GM18519 (cell line): ENCODE measurements at regions not wholly inside any gene's neighbourhood (a gene's known extent, or its start where the extent isn't known, plus 50 kb on each side); places are given as distances from the start of the nearest gene placed in this dataset.
"Not testable (repeated sequence)": the region's sequence is repeated elsewhere in the genome, so short reads cannot be mapped to it uniquely, and the experiment has no call there.

Experiments used
- ATAC-seq: cut with Tn5 transposase; IDR thresholded peaks from one replicate; pipeline ENCODE4 v1.9.1; 2021; ENCODE audit warnings: mild to moderate bottlenecking, moderate library complexity; ENCODE audit not compliant: unreplicated experiment, low FRiP score

DNA sequence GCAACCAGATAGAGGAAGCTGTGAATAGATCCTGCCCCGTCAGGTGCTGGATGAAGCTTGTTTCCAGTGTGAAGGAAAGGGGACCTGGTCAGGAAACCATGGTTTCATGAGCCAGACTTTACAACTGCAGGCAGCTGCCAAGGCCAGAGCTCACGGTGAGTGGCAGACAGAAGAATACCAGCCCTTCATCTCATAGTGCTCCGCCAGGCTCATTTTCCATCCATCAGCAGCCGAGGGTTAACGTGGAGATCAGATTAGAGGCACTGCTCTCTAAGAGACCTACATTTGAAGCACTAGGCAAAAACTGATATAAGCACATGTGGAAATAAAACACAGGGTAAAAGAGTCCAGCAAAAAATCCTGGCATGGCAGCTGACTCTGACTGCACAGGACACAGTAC lies 172.4 kb downstream of the CD24 start:
- ATAC-seq = no peak

DNA sequence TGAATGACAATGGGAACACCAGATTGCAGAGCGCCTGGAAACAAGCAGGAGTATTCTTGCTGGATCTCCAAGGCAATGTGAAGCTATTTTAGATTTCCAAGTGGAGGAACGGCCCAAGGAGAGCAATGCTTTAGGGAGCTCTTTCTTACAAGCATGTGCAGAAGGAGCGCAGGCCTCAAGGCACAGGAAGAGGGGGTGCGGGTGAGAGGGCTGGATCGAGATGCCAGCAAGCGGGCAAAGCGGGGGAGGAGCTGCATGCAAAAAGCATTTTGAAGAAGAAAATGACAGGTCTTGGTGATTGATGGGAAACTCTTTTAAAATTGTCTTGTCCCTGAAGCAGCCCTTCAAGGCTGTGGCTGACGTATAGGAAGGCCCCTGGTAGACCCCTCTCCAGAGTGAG lies 171.9 kb downstream of the QRSL1 start:
- no peak for ATAC-seq

DNA sequence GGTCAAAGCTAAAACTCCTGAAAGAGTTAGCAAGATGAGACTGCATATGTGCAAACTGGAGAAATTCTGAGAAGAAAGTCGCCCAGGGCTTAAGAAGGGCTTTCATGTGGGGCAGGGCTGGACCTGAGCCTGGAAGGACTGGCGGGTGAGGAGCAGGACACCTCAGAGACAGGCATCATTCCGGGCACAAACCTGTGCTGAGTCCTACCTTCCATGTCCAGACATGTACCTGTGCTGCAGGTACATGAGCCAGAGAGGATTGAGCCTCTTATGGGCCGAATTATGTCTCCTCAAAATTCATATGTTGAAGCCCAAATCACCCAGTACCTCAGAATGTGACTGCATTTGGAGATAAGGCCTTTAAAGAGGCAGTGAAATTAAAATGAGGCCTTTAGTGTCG lies 171.0 kb downstream of the QRSL1 start:
- no peak for ATAC-seq

DNA sequence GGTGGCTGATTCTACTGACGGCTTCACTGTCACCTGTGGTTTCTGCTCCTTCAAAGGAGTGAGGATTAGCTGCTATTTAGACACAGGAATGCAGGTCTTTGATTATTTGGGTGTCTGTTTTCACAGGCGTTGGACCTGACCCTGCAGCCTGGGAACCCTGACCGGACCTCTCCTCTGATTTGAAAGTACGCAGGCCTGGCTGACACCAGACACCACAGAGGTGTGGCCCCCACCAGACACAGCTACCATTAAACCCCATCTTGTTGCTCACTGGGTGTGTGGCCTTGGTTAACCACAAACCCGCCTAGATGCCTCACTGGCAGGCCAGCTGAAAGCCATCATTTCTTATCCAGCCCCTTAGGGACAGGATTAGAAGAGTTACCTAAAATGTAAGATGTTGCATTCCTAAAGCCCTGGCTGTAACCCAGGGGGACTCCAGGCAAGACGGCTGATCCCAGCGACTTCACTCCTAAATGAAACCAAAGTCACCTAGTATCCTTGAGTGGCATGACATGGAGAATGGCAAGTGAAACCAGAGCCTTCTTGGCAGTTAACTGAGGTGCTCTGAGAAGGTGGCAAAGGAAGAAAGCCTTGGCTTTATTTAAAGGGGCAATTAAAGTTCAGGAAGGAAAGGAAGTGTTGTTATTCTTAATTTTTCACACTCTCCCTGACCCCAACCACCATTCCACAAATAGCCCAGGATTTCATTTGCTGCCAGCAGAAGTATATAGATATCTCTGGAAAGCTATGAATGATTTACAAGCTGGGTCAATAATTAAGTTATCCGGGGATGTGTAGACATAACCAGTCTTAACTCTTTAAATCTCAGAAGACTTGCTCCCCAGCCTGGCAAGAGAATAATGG lies 169.9 kb downstream of the QRSL1 start:
- ATAC-seq = no peak

DNA sequence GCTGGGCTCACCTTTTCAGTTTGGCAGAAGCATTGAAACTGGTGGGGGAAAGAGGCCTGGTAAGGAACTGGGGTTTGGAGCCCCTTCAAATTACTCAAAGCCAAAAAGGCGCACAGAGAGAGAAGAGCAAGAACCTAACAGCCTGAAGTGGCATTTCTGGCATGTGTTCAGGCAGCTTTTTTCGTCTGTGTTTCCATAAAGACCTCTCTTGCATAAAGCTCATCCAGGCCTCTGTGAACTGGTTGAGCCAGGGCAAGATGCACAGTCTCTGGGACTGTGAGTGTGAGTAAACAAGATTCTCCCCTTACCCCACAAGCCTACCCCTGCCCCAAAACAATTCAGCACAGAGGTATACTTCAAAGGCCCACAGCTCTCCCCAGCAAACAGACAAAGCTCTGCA lies 167.8 kb downstream of the QRSL1 start:
- no peak for ATAC-seq

DNA sequence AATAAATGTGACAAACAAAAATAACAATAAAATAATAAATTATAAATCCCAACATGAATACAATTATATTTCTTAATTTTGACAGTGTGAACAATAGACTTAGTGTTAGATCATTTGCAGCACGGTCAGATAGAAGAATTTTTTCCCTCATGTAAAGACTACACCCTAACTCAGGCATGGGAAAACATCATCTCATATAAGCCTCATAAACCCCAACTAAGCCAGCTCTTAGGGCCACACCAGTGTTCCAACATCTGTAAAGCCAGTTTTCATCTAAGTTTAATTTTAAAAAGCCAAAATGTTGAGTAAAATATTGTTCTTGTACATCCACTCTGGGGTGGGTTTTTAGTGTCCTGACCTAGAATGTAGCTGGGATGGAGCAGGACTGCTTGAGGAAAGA lies 167.4 kb downstream of the QRSL1 start:
- no peak for ATAC-seq

DNA sequence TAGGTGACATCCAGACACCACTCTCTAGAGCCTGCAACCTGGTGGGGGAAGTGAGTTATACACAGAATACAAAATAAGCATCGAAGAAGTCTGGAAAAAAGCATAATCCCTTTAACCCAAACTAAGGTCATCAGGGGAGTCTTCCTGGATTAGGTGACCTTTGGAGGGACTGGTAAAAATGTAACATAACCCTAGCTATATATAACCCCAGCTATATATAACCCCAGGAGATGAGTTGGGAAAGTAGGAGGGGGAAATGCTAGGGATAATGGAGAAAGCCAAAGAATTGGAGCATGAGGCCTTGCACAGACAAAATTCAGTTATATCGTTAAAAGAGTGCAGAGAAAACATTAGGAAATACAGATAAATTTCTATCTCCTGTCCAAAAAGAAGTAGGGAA lies 164.8 kb downstream of the QRSL1 start:
- ATAC-seq = no peak

DNA sequence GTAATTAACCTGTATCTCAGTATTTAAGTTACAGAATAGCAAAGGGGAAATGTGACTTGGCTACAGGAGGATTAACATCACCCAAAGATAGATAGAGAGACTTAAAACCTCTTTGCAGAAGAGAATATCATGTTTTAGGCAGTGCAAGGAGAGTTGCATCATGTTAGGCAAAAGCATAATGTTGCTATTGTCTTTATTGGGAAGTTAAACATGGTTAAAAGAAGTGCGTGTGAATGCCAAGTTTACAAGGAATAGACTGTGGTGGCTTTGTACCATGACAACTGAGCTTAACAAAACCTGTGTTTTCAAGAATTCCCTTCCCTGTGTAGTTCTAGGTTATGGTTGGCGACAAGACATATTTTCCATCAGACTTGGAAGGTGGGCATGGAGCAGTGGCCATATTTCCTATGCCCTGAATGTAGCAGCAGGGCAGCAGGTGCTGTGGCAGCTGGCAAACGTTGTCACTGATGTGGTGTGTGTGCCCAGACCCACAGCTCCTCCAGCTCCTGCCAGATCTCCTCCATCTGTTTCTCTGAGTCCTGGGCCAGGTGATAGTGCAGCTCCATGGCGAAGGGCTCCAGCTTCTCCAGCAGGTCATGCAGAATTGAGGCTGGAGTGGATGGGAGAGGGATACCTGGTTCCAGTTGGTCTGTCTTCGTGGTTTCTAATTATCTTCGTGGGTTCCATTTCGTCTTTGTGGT lies 163.3 kb downstream of the QRSL1 start:
- no peak for ATAC-seq

DNA sequence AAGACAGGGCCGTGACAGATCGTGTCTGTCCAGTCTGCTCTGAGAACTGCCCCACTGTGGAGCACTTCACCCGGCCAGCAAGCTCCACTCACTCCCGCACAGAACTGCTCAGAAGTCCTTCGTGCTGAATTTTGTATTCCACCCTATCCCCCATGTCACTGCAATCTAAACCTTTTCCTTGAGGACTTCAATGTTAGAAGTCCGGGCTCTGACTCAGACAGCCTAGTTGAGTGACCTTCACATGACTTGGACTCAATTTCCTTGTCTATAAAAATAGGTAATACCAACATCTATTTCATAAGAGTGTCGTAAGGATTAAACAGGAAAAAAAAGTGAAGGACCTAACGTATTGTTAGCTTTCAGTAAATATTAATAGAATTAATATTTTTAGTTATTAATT lies 161.6 kb downstream of the QRSL1 start:
- ATAC-seq = no peak

DNA sequence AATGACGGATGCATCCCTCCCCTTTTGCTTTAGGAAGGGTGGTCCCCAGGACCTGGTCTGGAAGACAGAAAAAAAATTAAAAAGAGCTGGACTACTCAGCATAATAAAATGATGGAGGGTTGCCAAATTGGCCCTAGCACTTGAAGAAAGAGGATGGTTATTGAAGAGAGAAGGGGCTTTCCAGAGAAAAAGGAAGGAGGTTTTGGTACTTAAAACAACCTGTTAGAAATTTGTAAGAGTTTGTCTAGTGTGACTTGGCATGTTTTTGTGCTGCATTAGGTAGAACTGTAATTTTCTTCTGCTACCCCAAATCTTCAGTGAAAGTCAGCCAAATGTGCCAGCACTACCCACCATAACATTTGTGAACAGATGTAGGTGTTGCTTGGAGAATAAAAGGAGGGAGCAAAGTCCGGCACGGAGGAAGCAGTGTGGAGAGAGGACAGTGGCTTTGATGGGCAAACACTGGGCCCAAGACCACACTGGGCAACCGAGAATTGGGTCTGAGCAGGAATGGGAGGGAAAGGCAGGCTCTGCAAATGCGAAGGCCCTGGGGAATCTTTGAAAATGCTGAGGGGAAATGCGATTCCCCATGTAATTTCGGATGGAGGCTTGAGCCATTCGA lies 160.9 kb downstream of the QRSL1 start:
- ATAC-seq = no peak

DNA sequence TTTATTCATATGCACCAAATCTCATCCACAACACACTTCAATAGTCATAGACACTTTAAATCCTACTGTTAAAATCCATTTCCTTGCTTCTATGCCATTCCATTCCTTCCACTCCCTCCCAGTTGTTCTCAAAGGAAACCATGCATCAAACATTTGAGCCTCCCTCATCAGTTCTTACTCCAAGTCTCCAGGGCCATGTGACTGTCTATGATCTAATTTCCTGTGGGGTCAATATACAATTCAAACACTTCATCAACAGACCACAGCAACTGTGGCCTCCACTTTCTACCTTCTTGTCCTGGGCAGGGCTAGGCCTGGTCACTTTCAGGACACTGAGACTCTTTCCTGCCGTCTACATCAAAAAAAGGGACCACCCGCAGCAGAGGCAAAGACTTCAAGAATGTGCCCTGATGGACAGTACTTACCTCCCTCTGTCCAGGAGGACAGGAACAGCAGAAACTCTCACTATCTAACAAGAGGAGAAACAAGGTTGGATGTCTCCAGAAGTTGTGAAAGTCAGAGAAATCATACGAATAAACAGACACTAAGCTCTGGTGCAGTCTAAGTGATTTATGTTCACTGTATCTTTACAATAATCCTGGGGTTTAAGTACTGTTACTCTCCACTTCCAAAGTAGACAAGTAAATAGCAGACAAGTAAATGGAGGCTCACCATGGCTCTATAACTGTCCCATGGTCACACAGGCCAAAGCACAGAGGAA lies 160.2 kb downstream of the QRSL1 start:
- ATAC-seq = no peak

DNA sequence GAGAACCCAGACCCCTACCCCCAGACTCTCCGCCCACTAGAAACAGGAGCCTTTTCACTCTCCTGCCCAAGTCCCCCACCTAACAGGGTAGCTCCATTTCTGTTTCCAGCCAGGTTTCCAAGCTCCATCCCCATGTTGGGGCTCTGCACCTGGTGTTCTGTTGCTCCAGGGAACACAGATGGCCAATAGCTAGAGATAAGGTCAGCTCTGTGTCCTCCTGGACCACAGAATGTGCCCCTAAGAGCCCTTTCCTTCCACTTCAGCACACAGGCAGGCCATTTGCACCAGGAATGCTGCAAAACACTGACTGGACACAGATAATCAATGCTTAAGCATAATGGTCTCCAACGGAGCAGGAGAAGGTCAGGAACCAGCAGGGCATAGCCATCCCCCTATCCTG lies 159.4 kb downstream of the QRSL1 start:
- ATAC-seq = no peak

DNA sequence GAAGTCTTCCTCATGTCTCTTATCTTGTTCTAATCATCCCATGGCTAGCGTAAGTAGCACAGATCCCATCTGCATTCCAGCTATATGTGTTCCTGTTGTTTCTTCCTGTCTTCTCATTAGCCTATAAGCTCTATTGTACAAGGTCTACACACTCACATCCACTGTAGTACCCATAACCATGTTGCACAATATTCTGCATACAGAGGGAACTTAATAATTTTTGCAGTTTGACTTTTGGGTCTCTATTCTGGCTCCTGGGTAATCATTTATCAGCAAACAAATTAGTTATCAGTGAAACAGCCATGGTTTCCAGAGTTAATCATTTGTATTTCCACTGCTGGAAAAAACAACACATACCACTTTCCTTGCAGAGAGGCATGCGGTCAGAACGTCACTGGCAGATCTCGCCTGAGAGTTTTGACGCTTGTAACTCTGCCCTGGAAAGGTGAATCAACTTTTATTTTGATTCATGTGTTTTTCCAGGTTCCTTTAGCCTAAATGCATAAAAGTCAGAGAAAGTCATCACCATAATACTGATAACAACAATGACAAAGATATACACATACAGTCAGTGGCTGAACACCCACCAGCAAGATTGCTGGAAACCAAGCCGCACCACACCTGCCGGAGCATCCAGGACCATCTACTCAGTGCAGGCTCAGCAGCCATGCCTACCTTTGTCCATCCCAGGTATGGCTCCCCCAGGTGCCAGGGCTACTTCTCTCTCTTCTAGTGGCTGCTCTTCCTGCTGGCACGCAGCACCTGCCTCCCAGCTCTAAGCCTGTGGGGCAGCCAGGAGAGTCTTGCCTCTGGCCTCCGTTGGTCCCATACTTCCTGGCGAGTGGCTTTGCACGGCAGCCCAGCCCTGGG lies 158.2 kb downstream of the QRSL1 start:
- no peak for ATAC-seq

DNA sequence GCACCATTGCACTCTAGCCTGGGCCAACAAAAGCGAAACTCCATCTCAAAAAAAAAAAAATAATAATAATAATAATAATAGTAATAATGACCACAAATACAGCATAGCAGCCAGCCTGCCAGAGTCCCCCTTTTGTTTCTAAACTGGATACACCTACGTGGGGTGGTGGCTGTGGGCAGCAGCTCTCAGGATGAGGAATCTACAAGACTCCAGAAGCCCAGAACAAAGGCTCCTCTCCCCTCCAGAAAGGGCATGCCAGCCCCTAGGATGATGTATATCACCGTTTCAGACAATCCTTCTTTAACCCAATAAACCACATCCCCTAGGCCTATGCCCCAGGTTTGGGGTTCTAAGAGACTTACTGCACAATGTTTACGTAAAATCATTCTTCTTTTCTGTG lies 155.9 kb downstream of the QRSL1 start:
- no peak for ATAC-seq

DNA sequence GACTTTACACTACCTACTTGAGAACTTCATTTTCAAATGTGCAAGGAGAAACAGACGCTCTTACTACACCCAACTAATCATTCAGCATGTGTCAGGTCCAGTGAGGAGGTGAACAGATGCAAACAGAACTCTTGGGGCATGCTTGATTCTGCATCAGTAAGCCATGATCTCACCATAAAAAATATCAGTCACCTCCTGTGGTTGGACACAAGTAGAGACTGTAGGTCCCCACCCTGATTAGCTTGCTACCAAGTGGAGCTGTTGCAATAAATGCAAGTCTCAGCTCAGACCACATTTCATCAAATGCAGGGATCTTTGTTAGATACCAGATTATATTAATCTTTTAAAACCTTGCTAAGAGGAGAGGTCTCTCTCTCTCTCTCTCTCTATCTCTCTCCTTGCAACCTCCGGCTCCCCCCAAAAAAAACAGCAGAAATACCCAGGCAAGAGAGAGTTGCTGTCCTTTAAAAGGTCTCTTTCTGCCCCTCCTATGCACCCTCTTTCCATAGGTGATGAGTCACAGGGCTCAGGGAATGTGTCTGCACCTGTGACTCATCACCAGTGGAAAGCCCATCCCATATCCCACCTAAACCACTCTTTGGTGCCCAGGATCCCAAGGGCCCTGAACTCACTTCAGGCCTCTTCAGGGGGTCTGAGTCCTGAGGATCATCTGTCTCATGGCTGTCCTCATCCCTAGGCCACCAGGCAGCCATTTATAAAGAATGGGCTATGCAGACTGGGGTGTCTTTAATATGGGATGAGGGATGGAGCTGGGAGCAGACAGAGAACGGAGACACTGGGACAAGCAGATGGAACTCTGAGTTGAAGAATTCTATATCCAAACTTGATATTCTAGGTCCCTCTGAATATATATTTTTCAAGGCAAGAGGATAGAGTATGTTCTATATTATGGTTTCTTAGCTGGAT lies 154.5 kb downstream of the QRSL1 start:
- no peak for ATAC-seq

DNA sequence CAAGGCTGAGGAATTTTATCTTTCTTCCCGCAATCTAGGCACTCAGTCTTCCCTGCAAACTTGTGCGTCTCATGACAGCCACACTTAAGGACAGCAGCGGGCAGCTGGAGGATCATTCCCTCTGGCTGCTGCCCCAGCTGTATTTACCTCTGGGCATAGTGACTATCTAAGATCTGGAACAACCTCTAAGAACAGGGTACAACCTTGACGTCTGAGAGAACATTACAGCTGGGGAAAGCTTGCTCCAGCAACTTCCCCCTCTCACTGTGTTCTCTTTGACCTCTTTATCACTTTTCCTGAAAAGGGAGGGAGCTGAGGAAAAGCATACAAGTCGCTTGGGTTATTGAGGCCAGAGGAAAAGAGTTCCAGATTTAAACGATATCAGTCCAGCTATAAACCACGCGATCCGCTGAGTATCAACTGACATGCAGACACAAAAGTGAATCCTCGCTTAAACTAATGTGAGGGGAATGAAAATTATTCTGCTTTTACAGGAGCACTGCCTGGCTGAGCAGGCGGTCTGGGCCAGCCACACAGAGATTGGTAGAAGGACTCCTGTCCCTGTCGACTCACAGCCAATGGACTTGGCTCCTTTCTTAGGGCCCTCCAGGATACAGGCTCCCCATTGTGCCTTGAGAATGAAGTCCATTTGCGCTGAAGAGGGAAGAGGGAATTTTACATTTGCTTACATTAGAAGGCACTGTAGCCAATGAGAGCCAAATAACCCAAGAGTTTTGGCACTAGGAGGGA lies 153.3 kb downstream of the QRSL1 start:
- no peak for ATAC-seq

DNA sequence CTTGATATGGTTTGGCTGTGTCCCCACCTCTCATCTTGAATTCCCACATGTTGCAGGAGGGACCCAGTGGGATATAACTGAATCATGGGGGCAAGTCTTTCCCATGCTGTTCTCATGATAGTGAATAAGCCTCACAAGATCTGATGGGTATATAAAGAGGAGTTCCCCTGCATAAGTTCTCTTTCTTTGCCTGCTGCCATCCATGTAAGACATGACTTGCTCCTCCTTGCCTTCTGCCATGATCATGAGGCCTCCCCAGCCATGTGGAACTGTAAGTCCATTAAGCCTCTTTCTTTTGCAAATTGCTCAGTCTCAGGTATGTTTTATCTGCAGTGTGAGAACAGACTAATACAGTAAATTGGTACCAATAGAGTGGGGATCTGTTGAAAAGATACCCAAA lies 150.2 kb downstream of the QRSL1 start:
- not testable (repeated sequence) for ATAC-seq

DNA sequence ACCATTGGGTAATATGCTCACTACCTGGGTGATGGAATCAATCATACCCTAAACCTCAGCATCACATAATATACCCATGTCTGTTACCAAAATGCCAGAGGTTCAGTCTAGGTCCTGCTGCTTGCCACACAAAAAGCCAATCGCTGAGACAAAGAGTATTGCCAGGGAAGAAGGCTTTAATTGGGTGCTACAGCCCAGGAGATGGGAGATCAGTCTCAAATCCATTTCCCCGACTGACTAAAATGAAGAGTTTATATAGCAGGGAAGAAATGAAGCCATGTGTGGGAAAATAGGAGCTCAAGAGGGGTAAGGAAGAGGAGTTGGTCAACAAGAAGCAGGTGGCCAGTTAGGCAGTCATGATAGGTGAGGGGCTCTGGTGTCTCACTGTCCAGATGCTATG lies 149.6 kb downstream of the QRSL1 start:
- no peak for ATAC-seq
